ENCODE measurements at regions not wholly inside any gene's neighbourhood (a gene's known extent, or its start where the extent isn't known, plus 50 kb on each side); places are given as distances from the start of the nearest gene placed in this dataset.
"Not testable (repeated sequence)": the region's sequence is repeated elsewhere in the genome, so short reads cannot be mapped to it uniquely, and the experiment has no call there.

DNA sequence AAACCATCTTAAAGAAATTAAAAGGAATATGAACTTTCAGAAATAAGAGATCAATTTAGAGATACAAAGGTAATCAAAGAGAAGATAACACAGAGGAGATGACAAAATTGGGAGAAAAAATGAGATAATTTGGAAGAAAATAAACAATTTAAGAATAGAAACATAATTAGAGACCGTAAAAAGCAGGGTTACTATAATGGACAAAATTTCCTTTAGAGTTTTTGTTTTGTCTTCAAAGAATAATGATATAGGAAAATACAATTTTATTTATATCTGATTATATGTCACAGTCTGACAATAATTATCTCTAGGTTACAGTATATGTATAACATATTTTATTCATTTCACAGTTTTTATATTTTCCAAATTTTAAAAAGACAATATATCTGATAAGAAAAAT lies 716.4 kb upstream of the ZNF804A start:
- Histone ChIP-seq H3K27ac (no peak overlapping the region), H3K36me3 (no peaks in the 10 kb centered on the region), H3K4me3 (no peak overlapping the region), H3K9me3 (no peaks in the 10 kb centered on the region), H3K4me1 (no peaks in the 10 kb centered on the region), H3K27me3 (no peaks in the 10 kb centered on the region)
- intact Hi-C loops (cut with DNase I; ENCODE audit: low total_unique reads): no loop called here
- TF ChIP-seq, protein P1, sequence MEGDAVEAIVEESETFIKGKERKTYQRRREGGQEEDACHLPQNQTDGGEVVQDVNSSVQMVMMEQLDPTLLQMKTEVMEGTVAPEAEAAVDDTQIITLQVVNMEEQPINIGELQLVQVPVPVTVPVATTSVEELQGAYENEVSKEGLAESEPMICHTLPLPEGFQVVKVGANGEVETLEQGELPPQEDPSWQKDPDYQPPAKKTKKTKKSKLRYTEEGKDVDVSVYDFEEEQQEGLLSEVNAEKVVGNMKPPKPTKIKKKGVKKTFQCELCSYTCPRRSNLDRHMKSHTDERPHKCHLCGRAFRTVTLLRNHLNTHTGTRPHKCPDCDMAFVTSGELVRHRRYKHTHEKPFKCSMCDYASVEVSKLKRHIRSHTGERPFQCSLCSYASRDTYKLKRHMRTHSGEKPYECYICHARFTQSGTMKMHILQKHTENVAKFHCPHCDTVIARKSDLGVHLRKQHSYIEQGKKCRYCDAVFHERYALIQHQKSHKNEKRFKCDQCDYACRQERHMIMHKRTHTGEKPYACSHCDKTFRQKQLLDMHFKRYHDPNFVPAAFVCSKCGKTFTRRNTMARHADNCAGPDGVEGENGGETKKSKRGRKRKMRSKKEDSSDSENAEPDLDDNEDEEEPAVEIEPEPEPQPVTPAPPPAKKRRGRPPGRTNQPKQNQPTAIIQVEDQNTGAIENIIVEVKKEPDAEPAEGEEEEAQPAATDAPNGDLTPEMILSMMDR (IDR thresholded peaks at IDR 0.05): no peak
- no peak for DNase-seq

DNA sequence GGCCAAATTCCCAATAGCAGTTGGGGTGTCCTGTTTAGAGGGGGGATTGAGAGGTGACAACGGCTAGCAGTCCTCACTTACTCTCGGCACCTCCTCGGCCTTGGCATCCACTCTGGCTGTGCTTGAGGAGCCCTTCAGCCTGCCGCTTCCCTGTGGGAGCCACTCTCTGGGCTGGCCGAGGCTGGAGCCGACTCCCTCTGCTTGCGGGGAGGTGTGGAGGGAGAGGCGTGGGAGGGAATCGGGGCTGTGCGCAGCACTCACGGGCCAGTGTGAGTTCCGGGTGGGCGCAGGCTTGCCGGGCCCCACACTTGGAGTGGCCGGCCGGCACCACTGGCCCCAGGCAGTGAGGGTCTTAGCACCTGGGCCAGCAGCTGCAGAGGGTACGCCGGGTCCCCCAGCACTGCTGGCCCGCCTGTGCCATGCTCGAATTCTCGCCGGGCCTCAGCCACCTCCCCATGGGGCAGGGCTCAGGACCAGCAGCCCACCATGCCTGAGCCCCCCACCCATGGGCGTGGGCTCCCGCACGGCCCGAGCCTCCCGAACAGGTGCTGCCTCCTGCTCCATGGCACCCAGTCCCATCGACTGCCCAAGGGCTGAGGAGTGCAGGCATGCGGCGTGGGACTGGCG lies 705.9 kb upstream of the ZNF804A start:
- H3K36me3 ChIP-seq: no peaks in the 10 kb centered on the region
- no peak overlapping the region for H3K27ac ChIP-seq
- no peaks in the 10 kb centered on the region for H3K4me1 ChIP-seq
- H3K27me3 ChIP-seq: no peaks in the 10 kb centered on the region
- DNase-seq: no peak
- no peak overlapping the region for H3K4me3 ChIP-seq
- intact Hi-C loops (cut with DNase I; ENCODE audit: low total_unique reads): no loop called here
- TF ChIP-seq, protein P1 (IDR thresholded peaks at IDR 0.05): no peak
- no peaks in the 10 kb centered on the region for H3K9me3 ChIP-seq

DNA sequence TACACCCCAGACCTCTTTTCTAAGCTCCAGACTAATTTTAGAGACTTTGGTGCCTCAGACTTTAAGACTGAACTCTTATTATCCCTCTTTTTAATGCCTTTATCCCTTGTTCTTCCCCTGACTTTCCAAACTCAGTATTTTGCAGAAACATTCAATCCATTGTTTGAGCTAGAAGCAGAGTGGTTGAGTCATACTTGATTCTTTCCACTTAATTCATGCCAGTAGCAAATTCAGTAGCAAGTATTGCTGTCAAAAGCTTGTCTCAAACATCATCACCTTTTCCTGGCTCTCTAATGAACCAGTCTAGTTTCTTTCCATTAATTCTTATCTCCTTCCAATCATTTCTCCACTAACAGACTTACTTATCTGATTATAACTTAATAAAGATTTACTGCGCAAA lies 699.7 kb upstream of the ZNF804A start:
- Histone ChIP-seq H3K36me3 (no peaks in the 10 kb centered on the region), H3K27me3 (no peaks in the 10 kb centered on the region), H3K4me1 (no peaks in the 10 kb centered on the region), H3K27ac (no peak overlapping the region), H3K4me3 (no peak overlapping the region), H3K9me3 (no peaks in the 10 kb centered on the region)
- DNase-seq: no peak
- intact Hi-C loops (cut with DNase I; ENCODE audit: low total_unique reads): no loop called here
- TF ChIP-seq, protein P1 (IDR thresholded peaks at IDR 0.05): no peak

DNA sequence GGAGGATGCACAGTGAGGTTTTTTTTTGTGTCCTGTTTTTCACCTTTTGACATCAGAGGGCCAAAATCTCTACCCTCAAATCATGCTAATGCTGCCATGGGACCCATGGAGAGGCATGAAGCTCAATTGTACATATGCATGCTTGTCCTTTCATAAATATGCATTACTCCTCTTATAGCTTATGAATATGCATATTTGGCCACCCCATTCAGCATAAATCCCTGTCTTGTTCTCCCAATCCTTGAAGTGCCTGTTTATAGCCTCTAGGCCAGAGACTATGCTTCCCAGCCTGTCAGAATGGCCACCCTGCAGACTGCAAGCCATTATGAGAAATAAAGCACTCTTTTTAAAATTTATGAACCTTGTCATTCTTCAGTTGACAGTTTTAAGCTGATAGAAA lies 696.4 kb upstream of the ZNF804A start:
- intact Hi-C loops (cut with DNase I; ENCODE audit: low total_unique reads): no loop called here
- Histone ChIP-seq H3K4me1 (no peaks in the 10 kb centered on the region), H3K36me3 (no peaks in the 10 kb centered on the region), H3K27ac (no peak overlapping the region), H3K9me3 (no peaks in the 10 kb centered on the region), H3K27me3 (no peaks in the 10 kb centered on the region), H3K4me3 (no peak overlapping the region)
- DNase-seq: no peak
- TF ChIP-seq, protein P1 (IDR thresholded peaks at IDR 0.05): no peak

DNA sequence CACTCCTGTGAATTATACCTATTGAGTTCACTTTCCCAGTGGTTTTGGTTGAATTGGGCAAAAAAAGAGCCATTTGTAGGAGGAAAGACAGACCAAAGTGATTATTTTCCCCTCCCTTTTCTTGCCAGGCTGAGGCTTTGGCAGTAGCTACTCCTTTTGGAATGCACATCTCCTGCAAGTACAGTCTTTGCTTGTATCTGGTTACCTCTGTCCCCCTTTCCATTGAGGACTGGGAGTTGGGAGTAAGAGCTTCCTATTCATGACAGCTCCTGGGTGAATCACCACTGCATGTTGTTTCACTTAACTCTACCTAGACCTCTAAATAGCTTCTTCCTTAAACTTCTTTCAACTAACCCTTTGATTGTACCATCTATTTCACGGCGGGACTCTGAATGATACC lies 695.3 kb upstream of the ZNF804A start:
- intact Hi-C loops (cut with DNase I; ENCODE audit: low total_unique reads): no loop called here
- H3K36me3 ChIP-seq: no peaks in the 10 kb centered on the region
- no peak overlapping the region for H3K4me3 ChIP-seq
- H3K27ac ChIP-seq: no peak overlapping the region
- no peaks in the 10 kb centered on the region for H3K4me1 ChIP-seq
- no peaks in the 10 kb centered on the region for H3K9me3 ChIP-seq
- H3K27me3 ChIP-seq: no peaks in the 10 kb centered on the region
- TF ChIP-seq, protein P1 (IDR thresholded peaks at IDR 0.05): no peak
- DNase-seq: no peak

DNA sequence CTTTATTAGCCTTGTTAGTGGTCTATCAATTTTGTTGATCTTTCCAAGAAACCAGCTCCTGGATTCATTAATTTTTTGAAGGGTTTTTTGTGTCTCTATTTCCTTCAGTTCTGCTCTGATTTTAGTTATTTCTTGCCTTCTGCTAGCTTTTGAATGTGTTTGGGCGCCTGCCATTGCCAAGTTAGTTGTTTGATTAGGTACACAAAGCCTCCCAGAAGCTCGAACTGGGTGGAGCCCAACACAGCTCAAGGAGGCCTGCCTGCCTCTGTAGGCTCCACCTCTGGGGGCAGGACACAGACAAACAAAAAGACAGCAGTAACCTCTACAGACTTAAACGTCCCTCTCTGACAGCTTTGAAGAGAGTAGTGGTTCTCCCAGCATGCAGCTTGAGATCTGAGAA lies 682.3 kb upstream of the ZNF804A start:
- H3K27ac ChIP-seq; intact Hi-C loops (cut with DNase I; ENCODE audit: low total_unique reads); DNase-seq; H3K4me1 ChIP-seq; H3K9me3 ChIP-seq; H3K27me3 ChIP-seq; H3K36me3 ChIP-seq; H3K4me3 ChIP-seq: not testable (repeated sequence)

Measured in tibial artery (tissue), 4 donors.